IPS DF 4.7 (cell line): ENCODE measurements at regions not wholly inside any gene's neighbourhood (a gene's known extent, or its start where the extent isn't known, plus 50 kb on each side); places are given as distances from the start of the nearest gene placed in this dataset.

Experiments
- DNase-seq: peaks from one replicate; pipeline ENCODE4 v3.0.0-alpha.2; 2013; ENCODE audit warnings: low spot score; ENCODE audit errors: extremely low read depth

DNA sequence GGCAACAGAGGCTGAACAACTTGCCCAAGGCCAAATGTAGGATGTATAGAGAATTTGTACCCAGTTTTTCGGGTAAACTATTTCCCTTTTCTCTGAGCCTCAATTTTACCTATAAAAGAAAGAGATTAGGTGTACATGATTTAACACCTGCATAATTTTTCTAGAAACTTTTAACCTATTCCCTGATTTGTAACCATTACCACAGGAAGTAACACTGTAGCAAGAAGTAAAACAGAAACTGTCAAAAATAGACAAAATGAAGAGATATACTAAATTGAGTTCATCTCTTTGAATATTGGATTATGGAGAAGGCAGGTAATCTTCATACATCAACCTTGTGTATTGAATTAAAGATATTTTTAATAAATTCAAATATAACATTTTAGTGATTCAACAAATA lies 136.2 kb downstream of the ZC3H11B start:
- DNase-seq, result no peak

DNA sequence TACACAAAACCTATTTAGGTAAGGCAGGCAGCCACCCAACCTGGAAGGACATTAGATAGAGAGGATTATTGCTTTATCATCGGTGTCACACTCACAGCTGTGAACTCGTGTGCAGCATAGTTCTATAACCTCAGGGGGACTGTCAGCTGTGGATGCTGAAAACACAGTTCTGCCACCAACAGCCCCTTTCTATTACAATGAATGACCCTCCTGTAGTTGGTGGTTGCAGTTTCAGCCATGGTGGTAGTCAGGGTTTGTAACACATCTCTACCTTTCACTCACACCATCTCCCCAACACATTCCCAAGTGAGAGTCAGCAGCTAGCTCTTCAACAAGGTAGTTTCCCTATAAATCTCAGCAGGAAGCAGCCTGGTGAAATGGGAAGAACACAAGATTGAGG lies 136.8 kb downstream of the ZC3H11B start:
- DNase-seq, result no peak

DNA sequence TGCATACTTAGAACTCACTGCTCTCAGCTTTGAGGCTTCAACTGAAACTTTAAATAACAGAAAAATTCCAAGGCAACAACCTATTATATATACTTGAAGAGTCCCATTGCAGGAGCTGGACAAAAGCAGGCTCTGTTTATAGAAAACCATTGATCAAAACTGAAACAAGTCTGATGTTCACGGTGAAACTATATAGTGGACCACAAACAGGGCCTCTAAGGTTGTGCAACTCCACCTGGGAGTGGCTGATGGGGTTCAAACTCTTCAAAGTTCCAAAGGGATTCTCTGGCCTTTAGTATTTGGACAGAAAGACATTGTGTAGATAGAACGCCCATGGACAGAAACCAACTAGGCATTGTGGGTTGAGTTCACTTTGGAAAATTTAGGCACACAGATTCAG lies 140.3 kb downstream of the ZC3H11B start:
- DNase-seq, result no peak

DNA sequence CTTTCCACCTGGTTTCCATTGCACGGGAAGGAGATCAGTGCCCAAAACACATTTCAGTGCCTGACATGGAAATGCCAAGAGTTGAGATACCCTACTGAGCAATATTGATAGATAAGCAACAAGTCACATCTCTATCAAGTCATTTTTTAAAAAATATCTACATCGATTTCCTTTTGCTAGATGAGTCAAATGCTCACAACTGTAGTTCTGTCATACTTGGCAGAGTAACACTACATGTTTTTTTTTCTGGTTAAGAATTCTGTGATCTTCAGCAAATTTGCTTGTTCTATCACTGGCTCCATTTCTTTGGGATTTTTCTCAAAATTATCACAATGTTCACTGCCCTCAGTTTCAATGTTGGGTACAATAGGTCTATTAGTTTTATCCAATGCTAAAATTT lies 145.4 kb downstream of the ZC3H11B start:
- no peak for DNase-seq

DNA sequence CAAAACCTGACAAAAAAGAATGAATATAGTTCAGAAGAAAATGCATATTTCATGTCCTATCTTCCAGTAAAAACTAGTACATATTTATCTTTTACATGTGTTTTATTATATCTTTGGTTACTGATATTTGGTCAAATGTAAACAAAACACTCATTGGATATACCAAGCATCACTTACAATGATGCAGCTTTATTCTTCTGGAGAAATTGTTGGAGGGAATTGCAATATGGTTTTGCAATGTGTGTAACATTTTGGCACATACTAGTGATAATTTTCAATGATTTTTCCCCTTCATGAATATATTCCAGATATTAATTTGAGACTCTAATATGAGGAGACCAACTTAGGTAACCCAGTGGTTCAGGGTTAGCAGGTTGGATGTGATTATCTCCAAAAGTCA lies 146.1 kb downstream of the ZC3H11B start:
- no peak for DNase-seq

DNA sequence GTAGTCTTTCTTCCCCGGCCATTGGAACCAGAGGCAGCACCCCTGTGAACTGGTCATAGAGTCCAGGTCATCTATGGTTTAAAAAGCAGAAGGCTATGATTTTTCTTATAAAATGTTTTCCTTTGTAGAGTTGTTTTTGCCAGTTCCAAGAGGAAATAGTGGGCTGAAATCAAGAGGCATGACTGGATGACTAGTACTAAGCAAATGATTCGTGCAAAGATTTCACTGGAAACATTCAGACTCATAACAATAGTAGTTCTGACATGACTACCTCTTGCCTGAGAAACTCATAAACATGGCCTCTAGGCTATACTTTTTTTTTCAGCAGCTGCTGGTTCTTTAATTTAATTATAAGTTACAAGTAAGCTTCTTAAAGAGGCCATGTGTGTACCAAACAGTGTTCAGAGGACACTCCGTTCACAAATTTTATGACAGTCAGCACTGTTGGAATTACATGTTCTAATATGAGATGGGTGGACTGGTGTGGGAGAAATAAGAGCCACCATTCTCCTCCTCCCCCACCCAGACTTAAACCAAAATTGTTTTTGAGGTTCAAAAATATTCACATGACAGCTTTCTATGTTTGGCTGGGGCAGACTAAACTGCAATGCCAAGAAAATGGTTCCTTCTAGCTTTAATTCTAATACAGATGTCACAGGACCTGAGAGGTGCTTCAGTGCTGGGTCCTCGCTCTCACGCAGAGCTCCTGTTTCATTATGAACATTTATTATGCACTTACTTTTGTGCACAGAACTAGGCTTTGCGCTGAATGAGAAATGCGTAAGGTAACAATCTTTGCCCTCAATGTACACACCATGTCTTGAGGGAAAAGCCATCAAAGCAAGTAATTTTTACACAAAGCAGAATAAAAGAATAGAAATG lies 147.5 kb downstream of the ZC3H11B start:
- DNase-seq, result no peak

DNA sequence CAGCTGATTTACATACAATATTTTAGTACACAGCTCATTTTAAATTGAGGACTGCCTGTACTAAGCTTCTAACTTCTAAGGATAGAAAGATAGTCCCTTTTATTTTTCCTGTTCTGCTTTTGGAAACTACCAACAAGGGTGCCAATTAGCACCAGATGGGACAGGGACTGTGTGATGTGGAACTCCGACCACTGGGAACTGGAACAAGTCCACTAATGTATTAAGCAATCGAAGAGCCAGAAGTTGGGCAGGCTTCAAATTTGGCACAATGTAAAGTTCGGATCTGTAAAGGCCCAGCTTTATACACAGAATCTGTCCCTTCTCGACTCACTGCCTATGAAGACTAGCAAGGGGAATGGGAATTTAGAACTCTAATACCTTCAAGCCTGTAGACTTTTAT lies 149.3 kb downstream of the ZC3H11B start:
- no peak for DNase-seq

DNA sequence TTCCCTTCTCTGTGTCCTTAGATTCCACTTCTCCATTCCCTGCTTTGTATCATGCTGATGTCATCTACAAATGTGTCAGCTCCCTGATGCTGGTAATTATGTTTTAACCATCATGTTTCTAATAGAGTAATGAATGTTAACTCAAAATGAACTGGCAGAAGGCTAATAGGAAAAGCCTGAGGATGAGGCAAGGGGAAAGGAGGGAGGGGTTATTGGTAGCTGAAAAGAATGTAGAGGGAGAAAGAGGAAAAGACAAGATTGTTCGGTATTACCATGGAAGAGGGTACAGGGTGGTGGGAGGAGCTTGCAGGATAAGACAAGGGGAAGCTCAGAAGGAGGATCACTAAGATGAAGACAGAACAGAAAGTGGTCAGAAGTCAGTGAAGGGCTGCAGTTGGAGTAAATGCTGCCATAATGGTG lies 150.9 kb downstream of the ZC3H11B start:
- no peak for DNase-seq

DNA sequence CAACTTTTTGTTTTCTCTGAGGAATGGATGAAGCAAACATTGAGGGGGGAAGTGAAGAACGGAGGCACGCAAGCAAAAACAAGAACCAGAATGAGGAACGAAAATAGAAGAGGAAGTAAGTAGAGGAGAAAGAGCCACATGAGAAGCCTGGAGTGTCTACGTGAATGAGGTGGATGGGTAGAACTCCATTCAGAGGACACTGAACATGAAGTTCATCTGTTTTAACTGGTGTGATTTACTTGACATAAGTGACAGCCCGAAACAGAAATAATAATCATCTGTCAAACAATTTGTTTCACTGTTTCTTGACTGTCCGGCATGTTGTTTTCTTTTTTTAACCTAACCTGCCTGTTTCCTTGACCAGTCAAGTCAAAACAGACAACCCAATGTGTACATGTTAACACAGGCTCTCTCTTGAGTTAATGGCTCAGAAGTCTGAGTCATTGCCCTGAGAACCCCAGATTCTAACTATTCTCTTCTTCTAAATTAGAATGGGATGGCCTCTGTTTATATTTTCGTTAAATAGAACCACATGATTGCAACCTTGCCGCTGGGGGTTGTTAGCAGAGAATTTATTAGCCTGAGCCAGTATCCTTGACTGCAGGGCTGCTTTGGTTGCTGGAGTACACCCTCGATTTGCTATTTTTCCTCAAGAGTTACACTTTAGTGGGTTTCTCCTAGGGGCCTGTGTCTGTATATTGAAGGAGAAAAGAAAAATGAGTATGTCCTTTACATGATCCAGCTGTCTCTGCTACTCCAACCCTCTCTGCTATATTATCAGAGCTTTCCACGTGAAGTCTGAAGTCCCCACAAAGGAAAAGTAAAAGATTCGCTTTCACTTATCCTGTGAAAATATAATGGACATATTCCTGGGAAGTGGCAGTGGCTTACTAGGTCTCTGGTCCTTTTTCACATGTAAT lies 151.7 kb downstream of the ZC3H11B start:
- DNase-seq, result no peak

DNA sequence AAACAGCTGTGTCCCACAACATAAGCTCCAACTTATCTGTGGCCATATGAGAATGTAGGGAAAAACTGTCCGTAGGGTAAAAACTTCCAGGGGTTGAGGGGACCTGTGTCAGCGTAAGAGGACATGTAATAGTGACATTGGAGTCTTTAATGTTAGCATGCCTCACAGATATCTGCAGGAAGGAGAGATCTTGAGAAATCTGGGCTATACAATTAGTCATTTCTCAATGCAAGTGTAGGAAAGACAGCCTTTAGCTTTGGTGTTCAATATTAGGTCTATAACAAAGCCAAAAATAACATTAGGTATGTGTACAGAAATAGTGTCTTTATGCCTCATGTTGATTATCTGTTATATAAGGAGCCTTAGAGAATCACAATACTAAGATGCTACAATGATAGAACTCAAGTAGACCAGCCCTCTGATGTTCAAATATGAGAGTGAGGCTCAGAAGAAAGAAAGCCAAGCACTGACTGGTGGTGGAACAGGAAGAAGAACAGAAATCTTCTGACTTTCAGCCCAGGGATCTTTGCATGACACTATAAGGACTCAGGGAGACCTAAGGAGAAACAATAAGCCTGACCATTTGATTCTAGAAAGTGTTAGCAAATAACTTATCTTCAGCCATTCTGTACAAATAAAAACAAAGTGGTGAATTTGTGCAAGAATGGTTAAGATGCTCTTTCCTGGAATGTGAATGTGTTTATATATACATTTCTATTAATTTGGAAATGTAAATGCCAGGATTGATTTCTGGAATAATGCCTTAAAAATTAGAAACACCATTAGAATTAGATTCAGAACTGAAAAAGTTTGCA lies 152.6 kb downstream of the ZC3H11B start:
- DNase-seq, result no peak

DNA sequence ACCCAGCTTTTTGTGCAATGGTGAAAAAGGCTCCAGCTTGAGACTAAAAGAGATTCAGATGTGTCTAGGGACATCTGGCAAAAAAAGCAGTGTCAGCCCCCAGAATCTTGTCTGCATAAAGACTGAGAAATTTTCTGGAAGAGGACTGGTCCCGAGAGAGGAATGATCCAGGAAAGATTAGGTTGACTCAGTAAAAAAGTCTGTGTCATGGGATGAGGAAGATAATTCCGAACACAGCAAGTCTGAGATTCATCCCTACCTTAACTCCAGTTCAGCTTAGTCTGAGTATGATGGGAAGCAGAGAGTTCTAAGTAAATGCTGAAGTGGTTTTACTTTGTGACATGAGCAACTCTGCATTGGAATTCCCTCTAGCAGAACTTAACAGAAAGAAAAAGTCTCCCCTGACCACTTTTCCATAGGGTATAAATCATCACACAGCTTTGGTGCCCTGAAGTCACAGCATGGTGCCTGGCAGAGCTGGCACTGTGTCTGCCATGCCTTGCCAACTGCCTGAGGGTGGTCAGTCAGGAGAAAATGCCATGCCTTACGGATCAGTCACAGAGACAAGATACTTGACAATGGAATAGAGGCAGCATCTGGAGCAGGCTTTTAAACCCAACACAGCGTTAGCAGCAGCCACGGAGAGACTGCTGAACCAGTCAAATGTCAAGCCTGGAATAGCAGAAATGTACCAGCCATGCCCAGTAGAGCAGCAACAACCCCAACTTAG lies 153.4 kb downstream of the ZC3H11B start:
- DNase-seq, result no peak

DNA sequence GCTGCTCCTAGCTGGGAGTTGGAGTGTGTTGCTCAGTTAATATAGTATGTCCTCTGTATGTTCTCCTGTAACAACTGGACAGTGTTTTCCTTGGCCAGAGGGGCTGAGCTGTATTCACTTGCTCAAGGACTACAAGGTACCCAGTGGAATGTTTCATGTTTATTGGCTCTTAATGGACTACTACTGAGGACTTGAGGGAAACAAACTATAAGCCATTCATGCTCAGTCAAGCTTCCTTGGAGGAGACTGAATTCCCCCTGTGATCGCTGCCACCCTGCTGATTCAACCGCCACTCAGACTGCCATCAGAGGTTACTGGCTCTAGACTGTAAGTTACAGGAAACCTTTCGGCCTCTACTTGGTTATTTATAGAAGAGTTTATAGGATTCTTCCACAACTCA lies 166.6 kb downstream of the ZC3H11B start:
- DNase-seq, result no peak

DNA sequence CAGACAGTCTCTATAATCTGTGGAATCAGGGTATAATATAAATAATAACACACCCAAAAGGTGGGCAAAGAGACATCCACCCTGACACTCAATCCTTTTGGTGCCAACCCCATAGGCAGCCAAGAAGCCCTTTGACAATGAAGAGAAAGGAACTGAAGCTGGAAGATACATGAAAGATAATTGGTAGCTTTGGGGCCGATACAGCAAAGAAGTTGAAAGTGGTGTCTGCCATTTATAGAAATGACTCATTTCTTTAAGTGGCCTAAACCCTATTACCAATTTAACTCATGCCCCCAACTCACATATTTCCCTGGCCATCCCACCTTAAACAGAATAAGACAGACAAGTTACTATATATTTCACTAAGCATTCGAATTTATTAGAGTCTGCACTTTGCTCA lies 167.0 kb downstream of the ZC3H11B start:
- no peak for DNase-seq

DNA sequence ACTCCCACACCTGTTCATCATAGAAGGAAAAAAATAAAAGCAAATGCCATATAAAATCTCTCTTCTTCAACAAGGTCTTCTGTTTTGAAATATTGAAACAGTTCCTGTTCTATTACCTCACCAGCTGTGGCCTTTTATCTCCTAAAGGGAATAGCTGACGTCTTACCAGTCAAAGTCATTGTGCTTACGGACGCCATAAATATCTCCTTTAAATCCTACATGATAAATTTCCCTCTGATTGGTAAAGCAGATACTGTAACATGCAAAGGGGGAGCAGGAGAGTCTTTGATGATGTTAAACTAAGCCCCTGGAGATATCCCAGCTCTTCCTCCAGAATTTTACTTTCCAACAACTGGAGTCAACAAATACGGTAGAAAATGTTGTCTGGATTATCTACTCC lies 168.4 kb downstream of the ZC3H11B start:
- no peak for DNase-seq

DNA sequence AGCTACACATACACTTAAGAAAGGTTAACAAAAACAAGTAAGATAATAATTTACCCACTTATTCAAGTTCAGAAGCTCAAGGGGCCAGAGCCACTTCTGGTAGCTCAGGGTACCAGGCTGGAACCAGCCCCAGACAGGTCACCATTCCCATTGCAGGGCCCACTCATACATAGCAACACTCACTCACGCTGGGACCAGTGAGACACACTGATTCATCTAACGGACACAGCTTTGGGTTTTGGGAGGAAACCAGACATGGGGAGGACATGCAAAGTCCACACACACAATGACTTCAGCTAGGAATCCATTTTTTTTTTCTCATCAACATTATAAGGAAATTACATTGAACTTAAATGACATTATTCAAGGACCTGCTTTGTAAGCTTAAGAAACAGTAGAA lies 169.1 kb downstream of the ZC3H11B start:
- DNase-seq, result no peak

DNA sequence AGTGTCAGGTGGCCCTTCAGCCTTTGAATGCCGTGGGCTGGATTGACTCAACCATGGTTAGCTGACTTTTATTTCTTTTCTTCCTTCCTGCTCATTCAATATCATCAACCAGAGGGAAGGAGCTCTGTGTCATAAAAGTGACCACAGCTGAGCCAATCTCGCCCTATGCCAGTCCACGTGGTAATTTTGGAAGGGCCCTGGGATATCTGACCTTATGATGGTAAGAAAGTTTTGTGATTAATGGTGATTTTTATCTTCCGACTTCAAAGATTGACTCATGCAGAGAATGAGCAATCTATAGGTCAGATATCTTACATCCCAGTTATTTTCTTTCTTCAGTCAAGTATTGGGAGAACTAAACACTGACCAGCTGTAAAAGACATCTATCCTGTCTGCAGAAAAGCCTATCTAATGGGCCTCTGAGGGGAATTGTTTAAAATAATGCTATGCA lies 170.3 kb downstream of the ZC3H11B start:
- no peak for DNase-seq

DNA sequence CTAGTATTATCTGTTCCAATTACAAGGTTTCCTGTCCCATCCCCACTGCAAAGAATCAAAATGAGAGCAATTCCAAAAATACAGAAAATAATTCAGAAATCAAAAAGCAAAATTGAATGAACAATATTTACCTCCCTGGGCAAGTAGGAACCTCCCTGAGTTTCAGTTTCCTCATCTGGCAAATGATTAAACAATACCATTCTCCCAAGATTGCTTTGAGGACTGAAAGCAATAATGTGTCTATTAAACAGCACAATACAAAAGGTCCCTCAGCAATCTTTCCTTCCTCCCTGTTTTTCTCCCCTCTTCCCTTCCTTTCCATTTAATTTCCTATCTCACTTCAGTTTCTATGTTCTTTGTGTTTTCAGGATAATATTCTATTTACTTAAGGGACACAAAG lies 171.0 kb downstream of the ZC3H11B start:
- DNase-seq, result no peak

DNA sequence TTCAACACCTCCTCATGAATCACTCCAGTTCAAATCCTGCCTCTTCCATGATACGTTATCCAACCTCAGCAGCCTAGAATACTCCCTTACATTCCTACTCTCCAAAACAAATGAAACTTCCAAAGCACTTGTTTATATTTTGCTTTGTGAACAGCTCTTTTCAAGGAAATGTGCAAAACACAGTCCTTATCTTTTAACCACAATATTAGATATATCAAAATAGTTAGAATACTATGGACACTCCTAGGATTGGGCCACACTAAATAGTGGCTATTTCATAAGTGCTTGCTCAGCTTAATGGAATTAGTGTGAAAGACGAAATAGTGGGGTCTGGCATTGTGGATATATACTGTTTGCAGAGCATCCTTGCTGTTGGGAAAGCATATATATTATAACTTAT lies 173.5 kb downstream of the ZC3H11B start:
- no peak for DNase-seq

DNA sequence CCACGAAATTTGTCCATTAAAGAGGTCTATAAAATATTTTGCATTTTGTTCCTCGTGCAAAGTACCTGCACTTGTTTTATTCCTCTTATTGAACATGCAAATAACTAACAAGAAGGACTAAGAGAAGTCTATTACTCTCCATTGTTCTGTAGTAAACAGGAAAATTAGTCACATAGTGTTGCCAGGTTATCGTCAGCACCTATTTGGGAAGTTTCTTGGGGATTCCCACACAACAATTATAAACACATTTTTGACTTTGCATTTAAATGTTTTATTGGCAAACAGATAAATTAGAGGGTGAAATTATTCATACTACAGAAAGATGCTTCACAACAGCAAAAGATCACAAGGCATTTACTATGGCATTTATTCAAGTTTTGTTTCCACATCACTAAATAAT lies 174.5 kb downstream of the ZC3H11B start:
- DNase-seq, result no peak

DNA sequence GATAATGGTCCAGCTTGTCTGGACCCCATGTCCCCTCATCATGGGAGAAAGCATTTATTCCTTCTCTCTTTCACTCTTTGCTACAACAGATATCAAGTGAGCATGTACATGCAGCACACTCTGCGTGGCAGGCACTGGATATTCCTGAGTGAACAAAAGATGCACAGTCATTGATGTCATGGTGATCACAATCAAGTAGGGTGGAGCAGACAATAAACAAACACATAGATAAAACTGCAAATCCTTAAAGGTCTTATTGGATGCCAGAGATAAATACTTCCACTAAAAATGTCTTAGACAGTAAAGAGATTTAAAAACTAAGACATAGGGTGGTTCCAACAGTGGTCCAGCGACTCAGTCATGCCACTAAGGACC lies 178.0 kb downstream of the ZC3H11B start:
- DNase-seq, result no peak
